K562 (cell line): ENCODE measurements at regions not wholly inside any gene's neighbourhood (a gene's known extent, or its start where the extent isn't known, plus 50 kb on each side); places are given as distances from the start of the nearest gene placed in this dataset.
A peak's percentile ranks its signal among the peaks of the same experiment; 100 is the strongest.

Experiments used
- ATAC-seq: fragments of 200-7000 bp; cut with Tn5 transposase; 3 replicates; pipeline ENCODE4 v1.9.1; 2020; ENCODE audit warnings: moderate library complexity
- BruUV-seq: library from RNA; stranded (reverse); fragments of 400-500 nt; replicated peaks from 2 replicates; lab custom pipeline; 2021; lab: Mats Ljungman, UMichigan
- CTCF ChIA-PET: fragments of 300-600 bp; formaldehyde crosslinking; extraction: SDS; loops from one replicate; lab custom pipeline; 2021; ENCODE audit warnings: low intra/inter-chr PET ratio; lab: Yijun Ruan, JAX
- POLR2A ChIA-PET: fragments of 300-600, 350-650 bp; sonication (Branson Sonifier 250); formaldehyde crosslinking; extraction: SDS; loops from one replicate; lab custom pipeline; 2021; ENCODE audit warnings: antibody characterized with exemption, inconsistent platforms; lab: Yijun Ruan, JAX
- DNase-seq, 4 experiments: peaks; one replicate each; pipeline versions ENCODE4 v3.0.0 to v3.0.0-alpha.2; 2011 to 2018; ENCODE audit warnings: low spot score in 3 of 4, mixed read lengths in 3 of 4; ENCODE audit errors: extremely low read depth in 1 of 4
- FAIRE-seq: peaks from 2 replicates; lab custom pipeline; 2011; peaks lifted over from hg19 to GRCh38; lab: Jason Lieb, UNC
- H2AFZ ChIP-seq: 2 replicates; pipeline ENCODE4 v1.6.0; 2011; ENCODE audit warnings: low read depth, low read length, control low read depth, inconsistent platforms
- H3K27ac ChIP-seq: fragments of 200-600 bp; 3 replicates; pipeline ENCODE4 v1.8.0; 2011; ENCODE audit warnings: low read depth, mild to moderate bottlenecking, control low read depth, inconsistent platforms, low read length, moderate library complexity, mixed read lengths; ENCODE audit errors: extremely low read depth
- H3K27me3 ChIP-seq, 2 experiments: fragments of 300-600 bp in 1 of 2; 2 replicates in 1 of 2; 3 replicates in 1 of 2; pipeline versions ENCODE4 v1.6.0 to v1.8.0; 2011; ENCODE audit warnings: inconsistent platforms in 2 of 2, low read length in 2 of 2, mild to moderate bottlenecking in 1 of 2, mixed read lengths in 1 of 2, moderate library complexity in 1 of 2; ENCODE audit not compliant: control insufficient read depth in 2 of 2, insufficient read depth in 2 of 2
- H3K36me3 ChIP-seq: fragments of 300-600 bp; 3 replicates; pipeline ENCODE4 v1.8.0; 2011; ENCODE audit warnings: mild to moderate bottlenecking, low read length, inconsistent platforms; ENCODE audit not compliant: control insufficient read depth, insufficient read depth
- H3K4me1 ChIP-seq, 2 experiments: fragments of 200-600 bp in 1 of 2; replicated peaks in 1 of 2; 2 replicates in 1 of 2; 3 replicates in 1 of 2; pipeline versions ENCODE4 v1.5.1 to v1.8.0; 2011; ENCODE audit warnings: inconsistent platforms in 2 of 2, low read length in 2 of 2, mild to moderate bottlenecking in 1 of 2, mixed read lengths in 1 of 2, moderate library complexity in 1 of 2; ENCODE audit not compliant: control insufficient read depth in 2 of 2, insufficient read depth in 2 of 2
- H3K4me2 ChIP-seq: 2 replicates; pipeline ENCODE4 v1.6.1; 2011; ENCODE audit warnings: low read length, control low read depth, inconsistent platforms, mixed read lengths; ENCODE audit not compliant: insufficient read depth
- H3K4me3 ChIP-seq: fragments of 200-600 bp; sonication (generic), shearing (Covaris generic); 2 replicates; pipeline ENCODE4 v1.5.1; 2016; ENCODE audit warnings: control low read depth, inconsistent platforms
- H3K79me2 ChIP-seq: fragments of 200-600 bp; 3 replicates; pipeline ENCODE4 v1.8.0; 2011; ENCODE audit warnings: low read length, inconsistent platforms; ENCODE audit not compliant: control insufficient read depth, insufficient read depth
- H3K9ac ChIP-seq, 2 experiments: 2 replicates each; pipeline versions ENCODE4 v1.6.0 to v1.6.1; 2011; ENCODE audit warnings: low read depth in 2 of 2, low read length in 2 of 2, control low read depth in 1 of 2, inconsistent platforms in 1 of 2, mild to moderate bottlenecking in 1 of 2, mixed read lengths in 1 of 2; ENCODE audit not compliant: insufficient read depth in 1 of 2
- H3K9me1 ChIP-seq: one replicate; pipeline ENCODE4 v1.6.0; 2011; ENCODE audit warnings: inconsistent platforms, mild to moderate bottlenecking, low read length, moderate library complexity; ENCODE audit not compliant: control insufficient read depth, insufficient read depth
- H3K9me3 ChIP-seq: replicated peaks from 2 replicates; pipeline ENCODE4 v1.5.1; 2011; ENCODE audit warnings: low read depth, low read length, inconsistent platforms; ENCODE audit not compliant: control insufficient read depth, insufficient read depth
- H4K20me1 ChIP-seq: replicated peaks from 2 replicates; pipeline ENCODE4 v1.6.1; 2011; ENCODE audit warnings: low read length, inconsistent platforms, mixed read lengths; ENCODE audit not compliant: control insufficient read depth, insufficient read depth
- ATF2 ChIP-seq: sonication (generic); formaldehyde crosslinking; IDR thresholded peaks from 2 replicates; pipeline ENCODE4 v1.8.1; 2022; ENCODE audit warnings: missing genetic modification reagents
- C11orf30 ChIP-seq: fragments of 450-650 bp; IDR thresholded peaks from 2 replicates; pipeline ENCODE4 v1.6.1; 2016; ENCODE audit warnings: low read depth, mild to moderate bottlenecking
- DPF2 ChIP-seq: fragments of 450-650 bp; IDR thresholded peaks from 2 replicates; pipeline ENCODE4 v1.6.1; 2016
- FOSL1 ChIP-seq: fragments of 200-800 bp; sonication (Bioruptor generic); conservative IDR thresholded peaks from 2 replicates; pipeline ENCODE4 v1.6.1; 2016; ENCODE audit warnings: missing genetic modification characterization, missing compliant biosample characterization
- FOXJ3 ChIP-seq: sonication (generic); formaldehyde crosslinking; IDR thresholded peaks from 2 replicates; pipeline ENCODE4 v1.4.0; 2020; ENCODE audit warnings: mild to moderate bottlenecking, missing genetic modification reagents
- GATAD2B ChIP-seq: fragments of 450-650 bp; IDR thresholded peaks from 2 replicates; pipeline ENCODE4 v1.6.1; 2017; ENCODE audit warnings: mild to moderate bottlenecking, borderline replicate concordance
- HDAC2 ChIP-seq: fragments of 450-650 bp; IDR thresholded peaks from 2 replicates; pipeline ENCODE4 v1.6.1; 2016; ENCODE audit warnings: mild to moderate bottlenecking
- HLTF ChIP-seq: fragments of 450-650 bp; IDR thresholded peaks from 2 replicates; pipeline ENCODE4 v1.6.1; 2016
- KDM4B ChIP-seq, 2 experiments: fragments of 450-650 bp in 1 of 2; sonication (generic) in 1 of 2; IDR thresholded peaks; 2 replicates each; pipeline ENCODE4 v1.6.1; 2016 to 2017; ENCODE audit warnings: borderline replicate concordance in 2 of 2, antibody characterized with exemption in 1 of 2, low read depth in 1 of 2, mild to moderate bottlenecking in 1 of 2
- POLR2AphosphoS2 ChIP-seq: IDR thresholded peaks from 2 replicates; pipeline ENCODE4 v1.6.1; 2012; ENCODE audit warnings: low read length, improper control_type of control experiment
- RBM17 ChIP-seq: fragments of 200-400 bp; formaldehyde crosslinking; IDR thresholded peaks from 2 replicates; pipeline ENCODE4 v1.6.1; 2017; ENCODE audit warnings: low read depth, mild to moderate bottlenecking, low read length, borderline replicate concordance
- SREBF2 ChIP-seq: sonication (generic); formaldehyde crosslinking; IDR thresholded peaks from 2 replicates; pipeline ENCODE4 v1.4.0; 2020; ENCODE audit warnings: mild to moderate bottlenecking, missing genetic modification reagents
- THRA ChIP-seq: fragments of 450-650 bp; IDR thresholded peaks from 2 replicates; pipeline ENCODE4 v1.6.1; 2017; ENCODE audit warnings: mild to moderate bottlenecking, moderate library complexity
- ZC3H11A ChIP-seq: IDR thresholded peaks from 2 replicates; pipeline ENCODE4 v1.6.1; 2012; ENCODE audit warnings: low read depth, low read length, improper control_type of control experiment
- ZFP1 ChIP-seq: fragments of 450-650 bp; formaldehyde crosslinking; IDR thresholded peaks from 2 replicates; pipeline ENCODE4 v1.4.0; 2020; ENCODE audit warnings: mild to moderate bottlenecking, mixed read lengths
- ZNF212 ChIP-seq: fragments of 450-650 bp; formaldehyde crosslinking; IDR thresholded peaks from 2 replicates; pipeline ENCODE4 v1.4.0; 2020; ENCODE audit warnings: mild to moderate bottlenecking
- ZNF217 ChIP-seq: sonication (generic); formaldehyde crosslinking; IDR thresholded peaks from 2 replicates; pipeline ENCODE4 v1.8.0; 2022; ENCODE audit warnings: mild to moderate bottlenecking, missing genetic modification reagents
- ZNF445 ChIP-seq: fragments of 250-450 bp; sonication (Bioruptor Pico); IDR thresholded peaks from 2 replicates; pipeline ENCODE4 v1.4.0; 2020; ENCODE audit warnings: low read depth, mild to moderate bottlenecking, moderate library complexity
- ZNF76 ChIP-seq: fragments of 250-450 bp; sonication (Bioruptor Pico); IDR thresholded peaks from 2 replicates; pipeline ENCODE4 v1.4.0; 2020; ENCODE audit warnings: mild to moderate bottlenecking, moderate library complexity, borderline replicate concordance
- WGBS: fragments of 100-300 bp; shearing (Covaris generic); methylation state at CpG from one replicate; pipeline ENCODE4 v1.1.6; 2016; ENCODE audit warnings: low coverage, mixed read lengths; ENCODE audit not compliant: insufficient coverage; ENCODE audit errors: missing lambda C conversion rate; 5-methylcytosine and 5-hydroxymethylcytosine counted together
- in situ Hi-C: fragments of 300-500 bp; cut with MboI; formaldehyde crosslinking; loops from 4 replicates; pipeline ENCODE4 v1.15.0; 2018; ENCODE audit warnings: inconsistent platforms, mixed read lengths
- intact Hi-C: fragments of 100-400 bp; cut with micrococcal nuclease; formaldehyde crosslinking; loops from 2 replicates; pipeline ENCODE4 v1.14.2; 2022

GRCh38 chr5:133881576-133882388 lies 86.6 kb downstream of the C5orf15 start:
- intact Hi-C loops, result no loop called here

More at GRCh38 chr5:133881576-133882388, 86.6 kb downstream of the C5orf15 start:
- H3K9ac ChIP-seq, result peak overlapping the region in 1 of 2 experiments; percentile 65; a peak in 2 of 4 replicates
- H3K27me3 ChIP-seq, result peaks cover 2 to 19% of the 10 kb centered on the region in 2 experiments; a peak in 4 of 5 replicates
- no peaks in the 10 kb centered on the region for H3K9me1 ChIP-seq
- H4K20me1 ChIP-seq, result no peaks in the 10 kb centered on the region
- no peak for DNase-seq
- TF ChIP-seq HLTF, result no peak
- TF ChIP-seq ZNF445 (CRISPR knock-in tag), result no peak
- no peak for TF ChIP-seq POLR2AphosphoS2
- no peak for TF ChIP-seq KDM4B (IDR thresholded peaks at IDR 0.05; ENCODE audit: borderline replicate concordance in 2 of 2, low read depth in 1 of 2)
- TF ChIP-seq FOSL1, result no peak
- TF ChIP-seq THRA, result no peak
- no peak for TF ChIP-seq SREBF2 (CRISPR knock-in tag)
- TF ChIP-seq HDAC2, result no peak
- no peak for TF ChIP-seq DPF2
- TF ChIP-seq ZNF212 (CRISPR knock-in tag), result no peak
- no peak for TF ChIP-seq ATF2
- no peak for TF ChIP-seq RBM17
- TF ChIP-seq GATAD2B, result no peak
- no peak for TF ChIP-seq FOXJ3 (CRISPR knock-in tag)
- no peak for TF ChIP-seq ZC3H11A
- TF ChIP-seq C11orf30, result no peak
- no peak for TF ChIP-seq ZNF217 (CRISPR knock-in tag)
- TF ChIP-seq ZFP1 (CRISPR knock-in tag), result no peak
- TF ChIP-seq ZNF76 (CRISPR knock-in tag), result no peak
- FAIRE-seq, result no peak
- no peak for ATAC-seq
- BruUV-seq, result no TSS peak
- H2AFZ ChIP-seq, result no peak overlapping the region
- H3K4me1 ChIP-seq, result peaks cover 5 to 10% of the 10 kb centered on the region in 2 experiments; a peak in 3 of 5 replicates
- H3K79me2 ChIP-seq, result no peaks in the 10 kb centered on the region
- POLR2A ChIA-PET, result interaction anchor here (0.8 to 1.6 kb wide), 3 partner anchors 10 to 12 kb away, joined by 3 to 5 read pairs (median 5); no protein-coding TSS in a partner anchor
- in situ Hi-C loops, result no loop called here
- no peak overlapping the region for H3K4me3 ChIP-seq
- H3K4me2 ChIP-seq, result no peak overlapping the region
- 7% methylated on average over 15 of the region's 15 CpGs for WGBS
- no peak overlapping the region for H3K27ac ChIP-seq
- CTCF ChIA-PET, result no interaction called here
- H3K36me3 ChIP-seq, result no peaks in the 10 kb centered on the region
- H3K9me3 ChIP-seq, result no peaks in the 10 kb centered on the region
